NCI-H146 treated with DMSO at 0.1 percent for 48 hours (cell line): ENCODE measurements at regions not wholly inside any gene's neighbourhood (a gene's known extent, or its start where the extent isn't known, plus 50 kb on each side); places are given as distances from the start of the nearest gene placed in this dataset.
"Not testable (repeated sequence)": the region's sequence is repeated elsewhere in the genome, so short reads cannot be mapped to it uniquely, and the experiment has no call there.

Source experiments
- DNase-seq: peaks from one replicate; lab custom pipeline; 2025; ENCODE audit not compliant: unreplicated experiment; lab: John Stamatoyannopoulos, UW

DNA sequence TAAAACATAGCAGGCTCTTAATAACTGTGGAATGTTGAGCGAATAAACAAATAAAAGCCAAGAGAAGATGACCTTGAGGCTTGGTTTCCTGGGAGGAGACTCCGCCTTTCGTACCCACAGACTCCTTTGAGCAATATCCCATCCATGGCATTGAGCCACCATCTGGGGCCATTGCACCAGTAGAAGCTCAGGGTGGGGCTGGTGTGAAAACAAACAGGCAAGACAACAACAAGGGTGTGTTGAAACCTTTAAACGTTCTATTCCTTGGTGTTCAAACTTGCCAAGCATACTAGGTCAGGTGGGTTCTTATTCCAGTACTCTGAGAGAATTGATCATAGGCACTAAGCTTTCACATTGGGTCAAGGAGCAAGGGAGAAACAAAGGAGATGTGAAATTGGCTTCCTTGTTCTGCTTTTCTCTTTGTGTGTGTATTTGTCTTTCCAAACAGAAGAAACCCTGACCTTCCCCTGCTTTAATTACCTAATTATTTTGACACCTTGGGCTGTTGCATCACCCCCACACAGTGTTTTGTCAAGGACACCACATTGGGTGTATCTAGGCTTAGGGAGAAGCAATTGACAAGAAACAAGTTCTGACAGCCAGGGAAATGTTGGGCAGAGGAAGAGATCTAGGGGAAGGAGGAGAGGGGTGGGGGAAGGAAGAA lies 105.1 kb upstream of the BCL6 start:
- no peak for DNase-seq

DNA sequence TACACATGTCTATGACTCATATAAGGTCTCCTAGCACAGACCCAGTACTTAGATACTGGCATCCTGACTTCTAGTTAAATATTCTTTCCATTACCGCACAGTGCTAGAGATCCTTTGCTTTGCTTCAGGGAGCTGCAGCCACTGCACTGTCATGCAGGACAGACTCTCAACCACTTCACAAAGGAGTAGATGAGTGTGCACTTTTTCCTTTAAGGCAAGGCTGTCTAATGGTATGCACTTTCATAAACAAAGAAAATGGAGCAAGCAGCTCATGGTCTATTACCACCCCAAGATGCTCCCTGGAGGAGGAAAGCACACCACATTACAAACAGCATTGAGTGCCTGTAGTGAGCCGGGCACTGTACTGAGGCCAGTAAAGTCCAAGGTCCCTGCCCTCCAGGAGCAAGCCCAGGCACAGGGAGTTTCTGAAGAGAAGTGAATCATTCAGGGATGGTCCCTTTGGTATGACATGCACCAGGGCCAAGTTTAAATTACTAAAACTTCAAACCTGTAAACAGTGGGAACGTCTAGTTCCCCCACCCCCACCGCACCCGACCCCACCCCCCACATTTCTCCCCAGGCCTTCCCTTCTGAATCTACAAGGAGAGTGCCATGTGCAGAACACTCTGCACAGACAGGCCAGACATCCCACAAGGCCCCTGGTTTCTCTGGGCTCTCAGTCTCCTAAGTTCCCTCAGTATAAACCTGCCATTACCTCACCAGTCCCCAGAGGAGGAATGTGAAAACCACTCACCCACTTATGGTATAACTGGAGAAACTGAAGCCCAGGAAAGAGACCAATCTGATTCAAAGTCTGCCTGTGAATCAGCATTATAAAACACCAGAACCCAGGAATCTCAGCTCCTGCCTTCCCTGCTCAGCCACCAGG lies 107.8 kb upstream of the BCL6 start:
- DNase-seq = no peak

DNA sequence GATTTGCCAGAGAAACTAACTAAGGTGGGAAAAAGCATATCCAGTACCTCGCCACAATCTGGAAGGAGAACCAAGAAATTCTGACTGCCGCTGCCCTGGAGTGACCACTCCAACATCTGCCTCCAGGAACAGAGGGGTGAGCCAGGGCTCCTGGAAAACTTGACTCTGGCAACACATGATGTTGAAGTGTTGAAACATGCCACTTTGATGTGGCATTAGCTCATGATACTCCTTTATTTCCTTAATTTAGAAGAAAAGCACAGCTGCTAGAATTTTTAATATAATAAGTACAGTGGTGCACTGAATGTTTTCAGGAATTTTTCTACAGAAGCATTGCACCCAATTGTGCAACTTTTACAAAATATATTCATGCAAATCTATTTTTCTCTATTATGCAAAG lies 109.9 kb upstream of the BCL6 start:
- no peak for DNase-seq

DNA sequence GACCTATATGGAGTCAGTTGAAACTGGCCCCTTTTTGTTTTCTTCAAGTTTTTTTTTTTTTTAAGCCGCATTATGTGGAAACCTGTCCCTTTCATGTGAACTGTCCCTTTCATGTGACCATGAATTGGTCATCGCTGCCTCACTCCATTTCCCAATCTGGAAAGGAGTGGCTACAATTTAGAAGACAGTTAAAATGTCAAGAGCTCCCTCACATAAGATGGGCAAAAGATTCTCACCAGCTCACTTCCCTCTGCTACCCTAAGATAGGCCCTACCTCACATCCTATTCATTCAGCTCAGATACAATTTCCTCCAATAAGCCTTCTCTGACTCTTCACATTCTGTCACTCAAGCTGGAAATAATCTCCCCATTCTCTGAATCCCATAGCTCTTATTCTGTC lies 111.3 kb upstream of the BCL6 start:
- no peak for DNase-seq

DNA sequence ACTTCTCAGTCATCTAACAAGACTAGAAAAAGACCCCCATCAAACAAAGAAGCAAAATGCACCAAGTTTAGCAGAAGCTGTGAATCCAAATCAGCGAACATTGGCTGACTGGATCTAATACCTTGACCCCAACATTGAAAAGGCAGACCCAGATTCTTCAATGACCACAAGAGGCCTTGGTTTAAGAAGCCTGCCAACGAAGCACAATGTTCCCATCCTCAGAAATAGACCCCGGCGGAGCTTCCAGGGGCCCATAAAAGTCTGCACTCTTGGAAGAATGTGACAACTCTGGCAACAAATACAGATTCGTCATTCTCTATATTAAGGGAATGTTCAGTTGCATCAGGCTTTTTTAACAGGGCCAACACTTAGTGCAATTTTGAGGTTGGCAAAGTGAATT lies 112.8 kb upstream of the BCL6 start:
- no peak for DNase-seq

DNA sequence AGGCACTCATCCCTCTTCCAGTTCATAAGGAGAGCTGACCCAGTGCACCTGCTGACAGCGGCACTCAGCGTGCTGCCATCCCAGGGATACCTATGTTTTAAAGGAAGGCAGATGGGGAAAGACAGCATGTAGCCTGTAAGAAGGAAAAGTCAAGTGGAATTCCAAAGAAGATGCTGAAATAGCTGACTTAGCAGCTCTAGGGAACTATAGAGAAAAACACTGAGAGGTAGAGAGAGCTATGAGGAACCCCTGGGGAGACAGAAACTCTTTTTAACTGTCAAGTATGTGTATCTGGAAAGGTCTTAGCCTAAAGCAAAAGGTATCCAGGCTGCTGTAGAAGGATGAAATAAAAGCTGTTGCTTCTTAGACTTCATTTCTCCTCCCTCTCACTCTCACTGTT lies 113.4 kb upstream of the BCL6 start:
- DNase-seq = no peak

DNA sequence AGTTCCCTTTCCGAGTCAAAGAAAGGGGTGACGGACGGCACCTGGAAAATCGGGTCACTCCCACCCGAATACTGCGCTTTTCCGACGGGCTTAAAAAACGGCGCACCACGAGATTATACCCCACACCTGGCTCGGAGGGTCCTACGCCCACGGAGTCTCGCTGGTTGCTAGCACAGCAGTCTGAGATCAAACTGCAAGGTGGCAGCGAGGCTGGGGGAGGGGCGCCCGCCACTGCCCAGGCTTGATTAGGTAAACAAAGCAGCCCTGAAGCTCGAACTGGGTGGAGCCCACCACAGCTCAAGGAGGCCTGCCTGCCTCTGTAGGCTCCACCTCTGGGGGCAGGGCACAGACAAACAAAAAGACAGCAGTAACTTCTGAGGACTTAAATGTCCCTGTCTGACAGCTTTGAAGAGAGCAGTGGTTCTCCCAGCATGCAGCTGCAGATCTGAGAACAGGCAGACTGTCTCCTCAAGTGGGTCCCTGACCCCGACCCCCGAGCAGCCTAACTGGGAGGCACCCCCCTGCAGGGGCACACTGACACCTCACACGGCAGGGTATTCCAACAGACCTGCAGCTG lies 117.5 kb upstream of the BCL6 start:
- DNase-seq = not testable (repeated sequence)

DNA sequence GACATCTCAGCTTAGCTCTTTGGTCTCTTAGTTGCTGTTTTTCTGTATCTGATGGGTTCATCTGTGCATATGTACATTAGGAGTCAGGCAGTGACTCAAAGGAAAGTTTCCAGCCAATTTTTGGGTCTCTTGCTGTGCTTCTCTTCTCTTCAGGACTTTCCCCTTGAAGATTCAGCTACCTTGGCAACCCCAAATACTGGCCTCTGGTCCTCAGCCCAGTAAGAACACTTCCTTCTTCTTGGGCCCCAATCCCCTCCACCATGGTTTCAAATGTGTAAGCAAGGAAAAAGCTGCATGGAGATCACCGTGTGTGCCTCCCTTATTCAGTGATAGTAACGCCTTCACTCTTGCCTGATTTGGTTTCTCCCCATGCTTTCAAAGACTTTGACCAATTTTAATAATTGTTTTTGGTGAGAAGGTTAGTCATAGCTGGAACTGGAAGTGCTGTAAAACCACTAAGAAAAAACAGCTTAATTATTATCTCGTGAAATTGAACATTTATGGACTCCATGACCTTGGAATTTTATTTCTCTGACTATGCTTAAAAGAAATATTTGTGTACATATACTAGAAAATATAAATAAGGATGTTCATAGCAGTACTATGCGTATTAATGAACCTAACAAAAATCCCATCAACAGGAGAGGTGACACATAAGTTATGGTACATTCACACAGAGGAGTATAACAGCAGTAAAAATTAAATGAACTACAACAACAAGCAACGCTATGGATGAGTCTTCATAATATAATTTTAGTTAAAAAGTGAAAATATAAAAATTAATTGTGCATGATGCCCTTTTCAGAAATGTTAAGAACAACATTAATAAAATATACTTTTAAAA lies 125.3 kb upstream of the BCL6 start:
- DNase-seq = no peak

DNA sequence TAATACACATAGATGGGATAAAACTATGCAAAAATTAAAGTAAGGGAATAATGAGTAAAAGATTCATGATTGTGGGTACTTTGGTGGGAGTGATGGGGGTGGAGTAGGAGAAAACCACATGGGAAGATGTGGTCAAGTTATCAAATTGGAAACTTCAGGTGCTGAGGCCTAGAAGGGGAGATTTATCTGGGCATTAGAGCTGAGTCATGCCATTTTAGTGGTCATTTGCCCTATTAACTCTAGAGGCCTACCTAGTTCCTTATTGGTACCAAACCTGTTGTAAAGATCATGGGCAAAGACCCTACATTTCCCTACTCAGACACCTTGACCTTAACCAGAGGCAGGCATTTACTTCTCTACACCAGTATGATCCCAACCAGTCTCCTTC lies 125.9 kb upstream of the BCL6 start:
- DNase-seq = no peak

DNA sequence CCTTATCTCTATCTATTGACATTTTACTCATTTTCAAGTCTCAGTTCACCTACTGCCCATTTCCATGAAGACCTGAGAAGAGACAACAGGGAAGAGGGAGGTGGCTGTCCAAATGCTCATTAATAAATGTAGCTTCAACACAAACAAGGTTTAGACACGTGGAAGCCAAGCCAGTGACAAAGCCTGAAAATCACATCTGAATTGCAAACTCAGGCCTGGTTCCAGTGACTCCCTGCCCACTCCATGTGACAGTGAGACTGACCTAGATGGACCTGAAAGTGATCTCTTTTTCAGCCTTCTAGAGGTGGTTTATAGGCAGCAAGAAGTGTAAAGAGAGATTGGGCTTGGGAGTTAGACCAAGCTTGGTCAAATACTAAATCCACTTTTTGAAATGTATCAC lies 126.6 kb upstream of the BCL6 start:
- no peak for DNase-seq

DNA sequence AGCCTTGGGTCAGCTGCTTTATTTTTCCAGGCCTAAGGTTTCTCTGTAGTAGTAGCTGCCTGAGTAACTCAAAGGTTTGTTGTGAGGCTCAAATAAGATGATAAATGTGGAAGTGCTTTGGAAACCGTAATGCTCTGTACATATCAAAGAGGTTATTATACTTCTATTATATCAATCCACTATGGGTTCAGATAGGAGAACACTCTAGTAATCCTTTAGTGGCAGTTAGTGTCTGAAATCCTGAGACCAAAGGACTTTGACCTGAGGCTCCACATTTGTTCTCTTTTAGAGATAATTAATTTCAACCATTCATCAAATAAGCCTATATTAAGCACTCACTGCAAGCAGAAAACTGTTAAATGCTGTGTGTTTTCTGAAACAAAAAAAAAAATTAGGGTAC lies 128.6 kb upstream of the BCL6 start:
- no peak for DNase-seq

DNA sequence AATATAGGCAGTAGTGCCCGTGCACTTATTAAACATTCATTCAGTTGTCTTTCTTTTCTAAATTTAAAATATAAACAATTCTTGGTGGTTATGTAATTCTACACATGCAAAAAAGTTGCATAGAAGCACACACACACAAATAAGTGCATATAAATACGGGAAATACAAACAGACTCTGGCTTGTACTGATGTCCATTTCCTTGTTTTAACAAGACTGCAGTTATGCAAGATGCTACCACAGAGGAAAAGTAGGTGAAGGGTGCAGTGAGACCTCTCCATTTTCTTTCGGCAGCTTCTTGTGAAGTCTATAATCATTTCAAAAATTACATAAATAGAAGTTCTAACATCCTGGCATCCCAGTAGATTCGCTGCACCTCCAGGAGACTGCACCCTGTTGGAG lies 130.6 kb upstream of the BCL6 start:
- no peak for DNase-seq

DNA sequence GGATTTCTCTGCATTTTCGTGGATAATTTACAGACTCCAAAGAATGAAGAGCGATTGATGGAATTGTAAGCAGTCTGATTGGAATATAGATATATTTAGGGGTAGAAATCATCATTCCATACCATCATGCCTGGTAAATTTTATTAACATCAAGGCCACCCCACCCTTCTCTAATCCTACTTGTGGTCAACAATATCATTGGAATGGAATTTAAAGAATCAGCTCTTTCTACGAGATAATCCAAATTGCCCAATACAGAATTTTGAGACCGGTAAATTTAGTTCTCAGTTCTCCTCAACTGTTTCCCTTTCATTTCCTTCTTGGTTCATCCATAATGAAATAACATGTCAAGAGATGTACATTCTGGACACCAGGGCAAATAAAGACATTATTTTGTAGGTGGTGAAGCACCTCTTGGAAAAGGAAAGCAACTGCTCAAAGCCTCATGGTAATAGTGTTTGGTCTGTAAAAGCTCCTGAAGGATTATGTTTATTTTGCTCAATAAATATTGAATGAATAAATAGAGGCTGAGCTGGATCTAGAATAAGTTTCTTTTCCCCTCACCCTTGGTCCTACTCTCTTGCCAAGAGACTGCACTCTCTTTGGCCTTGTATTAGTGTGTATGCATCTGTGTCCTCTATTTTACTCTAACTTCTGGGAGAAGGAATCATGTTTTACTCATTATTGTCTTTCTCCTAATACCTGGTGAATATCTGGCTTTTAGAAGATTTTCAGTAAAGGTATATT lies 133.7 kb upstream of the BCL6 start:
- no peak for DNase-seq

DNA sequence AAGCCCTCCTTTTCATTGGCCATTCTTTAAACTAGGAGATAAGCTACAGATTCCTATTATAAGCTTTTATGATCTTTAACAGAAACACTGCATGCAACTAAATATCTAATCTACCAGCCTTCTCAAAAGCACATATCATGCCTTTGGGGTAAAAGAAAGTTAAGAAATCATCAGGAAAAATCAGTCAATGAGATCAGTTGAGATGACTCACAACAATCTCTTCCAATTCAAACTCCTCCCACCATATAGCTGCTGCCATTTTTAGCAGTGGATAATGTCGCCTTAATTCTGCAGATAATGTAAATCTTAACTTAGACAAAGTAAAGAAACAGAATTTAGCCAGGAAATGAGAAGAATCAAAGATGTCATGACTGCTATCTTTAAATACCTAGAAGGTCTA lies 135.2 kb upstream of the BCL6 start:
- no peak for DNase-seq

DNA sequence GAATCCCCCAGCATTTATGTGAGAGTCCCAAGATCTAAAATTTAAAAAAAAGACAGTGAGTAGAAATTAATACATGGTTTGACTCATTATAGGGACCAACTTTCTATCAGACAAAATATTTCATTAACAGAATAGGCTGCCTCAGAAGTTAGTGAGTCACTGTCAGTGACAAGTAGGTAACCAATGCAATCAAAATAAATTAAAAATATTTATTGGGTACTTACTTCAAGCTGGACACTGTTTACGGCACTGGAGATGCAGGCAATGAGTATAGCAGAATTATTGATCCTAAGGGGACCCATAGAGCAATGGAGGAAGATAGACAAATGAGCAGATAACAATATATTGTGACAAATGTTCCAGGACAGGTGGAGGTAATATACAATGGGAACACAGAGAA lies 135.6 kb upstream of the BCL6 start:
- DNase-seq = no peak

DNA sequence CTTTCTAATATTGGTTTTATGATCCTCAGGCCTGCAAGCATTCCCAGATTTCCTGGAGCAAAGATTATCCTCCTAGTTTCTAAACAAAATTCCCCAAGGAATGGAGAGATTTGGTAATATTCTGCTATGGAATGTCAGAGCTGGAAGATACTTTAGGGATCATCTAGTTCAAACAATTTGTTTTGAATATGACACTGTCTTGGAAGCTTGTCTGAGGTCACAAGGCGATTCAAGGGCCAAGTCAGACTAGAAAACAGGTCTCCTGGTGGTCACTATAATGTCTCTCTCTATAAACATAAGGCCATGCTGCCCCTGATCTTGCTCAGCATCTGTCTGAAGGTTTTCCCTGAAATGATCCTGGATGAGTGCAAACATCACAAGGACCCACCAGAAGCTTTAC lies 143.4 kb upstream of the BCL6 start:
- no peak for DNase-seq

DNA sequence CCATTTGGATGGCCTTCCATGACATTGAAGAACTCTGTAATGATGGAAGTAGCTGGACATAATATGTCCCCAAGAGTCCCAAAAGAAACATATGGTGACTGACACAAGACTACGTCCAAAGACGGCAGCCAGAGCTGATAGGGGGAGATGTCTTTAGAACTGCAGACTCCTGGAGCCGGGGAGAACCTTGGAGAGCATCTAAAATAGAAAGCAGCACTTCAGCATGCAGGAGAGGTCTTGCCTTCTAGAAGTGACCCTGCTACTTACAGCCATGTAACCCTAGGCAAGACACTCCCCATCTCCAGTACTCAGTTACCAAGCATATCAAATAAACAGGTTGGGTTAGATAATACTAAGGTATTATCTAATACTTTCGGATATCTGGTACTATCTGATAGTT lies 143.8 kb upstream of the BCL6 start:
- no peak for DNase-seq

DNA sequence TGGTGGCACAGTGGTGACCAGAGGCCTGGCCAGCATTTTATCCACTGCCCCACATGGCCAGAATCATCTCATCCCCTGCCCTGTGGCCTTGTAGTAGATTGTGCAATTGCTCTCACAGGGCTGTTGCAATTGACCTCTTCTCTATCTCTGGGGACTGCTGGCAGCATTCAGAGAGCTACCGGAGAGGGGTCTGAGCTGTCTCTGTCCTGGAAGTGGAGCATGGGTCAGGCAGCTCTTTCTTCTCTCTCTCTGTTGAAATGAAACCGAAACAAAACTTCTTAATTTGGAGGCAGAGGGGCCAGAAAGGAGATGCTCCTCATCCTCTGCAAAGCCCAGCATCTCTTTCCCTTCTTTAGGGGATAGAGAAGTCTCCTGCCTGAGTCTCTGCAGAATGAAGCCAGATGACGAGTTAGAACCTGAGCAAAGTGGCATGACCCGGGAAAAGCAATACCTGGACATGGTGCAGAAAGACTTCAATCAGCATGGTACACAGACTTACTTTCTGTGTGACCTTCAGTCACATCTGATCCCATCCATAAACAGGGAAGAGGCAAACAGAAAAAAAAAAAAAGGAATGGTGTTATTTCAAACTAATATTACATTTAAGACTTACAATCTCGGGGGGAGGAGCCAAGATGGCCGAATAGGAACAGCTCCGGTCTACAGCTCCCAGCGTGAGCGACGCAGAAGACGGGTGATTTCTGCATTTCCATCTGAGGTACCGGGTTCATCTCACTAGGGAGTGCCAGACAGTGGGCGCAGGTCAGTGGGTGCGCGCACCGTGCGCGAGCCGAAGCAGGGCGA lies 144.5 kb upstream of the BCL6 start:
- no peak for DNase-seq

DNA sequence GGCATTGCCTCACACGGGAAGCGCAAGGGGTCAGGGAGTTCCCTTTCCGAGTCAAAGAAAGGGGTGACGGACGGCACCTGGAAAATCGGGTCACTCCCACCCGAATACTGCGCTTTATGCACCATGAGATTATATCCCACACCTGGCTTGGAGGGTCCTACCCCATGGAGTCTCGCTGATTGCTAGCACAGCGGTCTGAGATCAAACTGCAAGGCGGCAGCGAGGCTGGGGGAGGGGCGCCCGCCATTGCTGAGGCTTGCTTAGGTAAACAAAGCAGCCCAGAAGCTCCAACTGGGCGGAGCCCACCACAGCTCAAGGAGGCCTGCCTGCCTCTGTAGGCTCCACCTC lies 145.1 kb upstream of the BCL6 start:
- not testable (repeated sequence) for DNase-seq

DNA sequence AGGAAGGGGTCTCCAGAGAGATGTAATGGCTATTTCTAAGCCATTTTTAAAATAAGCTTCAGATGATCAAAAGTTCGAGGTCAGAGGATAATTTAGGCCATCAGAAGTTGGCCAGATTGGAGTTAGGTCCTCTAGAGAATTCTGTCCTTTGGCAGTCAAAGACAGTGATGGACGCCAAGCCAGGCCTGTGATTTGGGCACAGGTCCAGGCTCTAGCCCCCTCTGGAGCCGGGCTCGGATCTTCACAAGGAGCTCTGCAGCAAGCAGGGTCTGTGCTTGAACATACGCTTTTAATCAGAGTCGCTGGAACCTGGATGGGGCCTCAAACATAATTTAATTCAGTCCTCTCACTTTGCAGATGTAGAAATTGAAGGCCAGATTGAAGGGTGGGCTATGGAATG lies 151.4 kb upstream of the BCL6 start:
- no peak for DNase-seq
